PC-3 (cell line): ENCODE measurements at regions not wholly inside any gene's neighbourhood (a gene's known extent, or its start where the extent isn't known, plus 50 kb on each side); places are given as distances from the start of the nearest gene placed in this dataset.

ENCODE experiments used
- EZH2 ChIP-seq: fragments of 300-600 bp; sonication (generic); IDR thresholded peaks from one replicate; pipeline ENCODE4 v1.6.1; 2017; ENCODE audit warnings: antibody characterized with exemption, mild to moderate bottlenecking, low read length; ENCODE audit not compliant: unreplicated experiment
- EZH2phosphoT487 ChIP-seq: fragments of 300-600 bp; sonication (generic); IDR thresholded peaks from 2 replicates; pipeline ENCODE4 v1.6.1; 2018; ENCODE audit warnings: mild to moderate bottlenecking, antibody characterized with exemption, low read length, borderline replicate concordance
- TF ChIP-seq, protein P1 (sequence below): fragments of 300-600 bp; sonication (generic); conservative IDR thresholded peaks from 2 replicates; pipeline ENCODE4 v1.5.1; 2017; ENCODE audit warnings: antibody characterized with exemption, low read depth, mild to moderate bottlenecking, low read length

GRCh38 chr2:160816916-160817499 lies 323.4 kb upstream of the RBMS1 start:
- TF ChIP-seq EZH2 = no peak
- TF ChIP-seq, protein P1, sequence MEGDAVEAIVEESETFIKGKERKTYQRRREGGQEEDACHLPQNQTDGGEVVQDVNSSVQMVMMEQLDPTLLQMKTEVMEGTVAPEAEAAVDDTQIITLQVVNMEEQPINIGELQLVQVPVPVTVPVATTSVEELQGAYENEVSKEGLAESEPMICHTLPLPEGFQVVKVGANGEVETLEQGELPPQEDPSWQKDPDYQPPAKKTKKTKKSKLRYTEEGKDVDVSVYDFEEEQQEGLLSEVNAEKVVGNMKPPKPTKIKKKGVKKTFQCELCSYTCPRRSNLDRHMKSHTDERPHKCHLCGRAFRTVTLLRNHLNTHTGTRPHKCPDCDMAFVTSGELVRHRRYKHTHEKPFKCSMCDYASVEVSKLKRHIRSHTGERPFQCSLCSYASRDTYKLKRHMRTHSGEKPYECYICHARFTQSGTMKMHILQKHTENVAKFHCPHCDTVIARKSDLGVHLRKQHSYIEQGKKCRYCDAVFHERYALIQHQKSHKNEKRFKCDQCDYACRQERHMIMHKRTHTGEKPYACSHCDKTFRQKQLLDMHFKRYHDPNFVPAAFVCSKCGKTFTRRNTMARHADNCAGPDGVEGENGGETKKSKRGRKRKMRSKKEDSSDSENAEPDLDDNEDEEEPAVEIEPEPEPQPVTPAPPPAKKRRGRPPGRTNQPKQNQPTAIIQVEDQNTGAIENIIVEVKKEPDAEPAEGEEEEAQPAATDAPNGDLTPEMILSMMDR = no peak
- no peak for TF ChIP-seq EZH2phosphoT487
